ENCODE measurements at regions not wholly inside any gene's neighbourhood (a gene's known extent, or its start where the extent isn't known, plus 50 kb on each side); places are given as distances from the start of the nearest gene placed in this dataset.

- no peak for TF ChIP-seq CTCF (IDR thresholded peaks at IDR 0.05)
- no peak for TF ChIP-seq POLR2A (IDR thresholded peaks at IDR 0.05)
Observed at GRCh38 chr9:29882767-29883166, 2309.5 kb upstream of the C9orf72 start.
